Nephron progenitor cell (in vitro differentiated cells): ENCODE measurements at regions not wholly inside any gene's neighbourhood (a gene's known extent, or its start where the extent isn't known, plus 50 kb on each side); places are given as distances from the start of the nearest gene placed in this dataset.
A peak's percentile ranks its signal among the peaks of the same experiment; 100 is the strongest.

ENCODE experiments used
- DNase-seq: peaks from one replicate; pipeline ENCODE4 v3.0.0; 2021
- H3K27ac Mint-ChIP-seq: 2 replicates; pipeline ENCODE4 v1.8.0; 2021; ENCODE audit warnings: mild to moderate bottlenecking, moderate library complexity, mixed read lengths
- H3K27me3 Mint-ChIP-seq: 2 replicates; pipeline ENCODE4 v1.8.0; 2021; ENCODE audit warnings: mild to moderate bottlenecking, low read depth, mixed read lengths; ENCODE audit not compliant: poor library complexity
- H3K36me3 Mint-ChIP-seq: 2 replicates; pipeline ENCODE4 v1.8.0; 2021; ENCODE audit warnings: low read depth, mixed read lengths
- H3K4me1 Mint-ChIP-seq: 2 replicates; pipeline ENCODE4 v1.8.0; 2021; ENCODE audit warnings: mixed read lengths
- H3K4me3 Mint-ChIP-seq: 2 replicates; pipeline ENCODE4 v1.8.0; 2021; ENCODE audit warnings: mild to moderate bottlenecking, moderate library complexity, mixed read lengths
- H3K9me3 Mint-ChIP-seq: 2 replicates; pipeline ENCODE4 v1.8.0; 2021; ENCODE audit warnings: mild to moderate bottlenecking, moderate library complexity, mixed read lengths
- CTCF ChIP-seq: fragments of 200-600 bp; sonication (generic); IDR thresholded peaks from 2 replicates; pipeline ENCODE4 v1.5.0; 2021; ENCODE audit warnings: antibody characterized with exemption

GRCh38 chr5:88944751-88945531, 62.0 kb upstream of the MEF2C start:
- Mint-ChIP-seq H3K27me3 (no peaks in the 10 kb centered on the region), H3K9me3 (no peaks in the 10 kb centered on the region), H3K27ac (no peak overlapping the region), H3K36me3 (no peaks in the 10 kb centered on the region), H3K4me3 (no peak overlapping the region), H3K4me1 (peaks cover 19% of the 10 kb centered on the region)
- no peak for DNase-seq
- no peak for TF ChIP-seq CTCF

- peaks cover 3% of the 10 kb centered on the region for H3K27me3 Mint-ChIP-seq
- no peaks in the 10 kb centered on the region for H3K9me3 Mint-ChIP-seq
- no peak for TF ChIP-seq CTCF
- no peak overlapping the region for H3K4me3 Mint-ChIP-seq
- peaks cover 31% of the 10 kb centered on the region for H3K4me1 Mint-ChIP-seq
- DNase-seq = no peak
- no peak overlapping the region for H3K27ac Mint-ChIP-seq
- no peaks in the 10 kb centered on the region for H3K36me3 Mint-ChIP-seq
Observed at GRCh38 chr5:88941581-88941980, 58.6 kb upstream of the MEF2C start.

GRCh38 chr5:88940713-88941112, 57.7 kb upstream of the MEF2C start:
- Mint-ChIP-seq H3K27ac (no peak overlapping the region), H3K4me1 (peaks cover 35% of the 10 kb centered on the region), H3K27me3 (peaks cover 3% of the 10 kb centered on the region), H3K9me3 (no peaks in the 10 kb centered on the region), H3K4me3 (no peak overlapping the region), H3K36me3 (no peaks in the 10 kb centered on the region)
- no peak for TF ChIP-seq CTCF
- no peak for DNase-seq

- H3K4me3 Mint-ChIP-seq = no peak overlapping the region
- TF ChIP-seq CTCF = no peak
- DNase-seq = no peak
Observed at GRCh38 chr5:88939300-88939699, 56.3 kb upstream of the MEF2C start.

GRCh38 chr5:88938488-88938887, 55.5 kb upstream of the MEF2C start:
- no peak for DNase-seq
- H3K27me3 Mint-ChIP-seq = peaks cover 6% of the 10 kb centered on the region
- no peaks in the 10 kb centered on the region for H3K9me3 Mint-ChIP-seq
- H3K36me3 Mint-ChIP-seq = no peaks in the 10 kb centered on the region
- H3K27ac Mint-ChIP-seq = peak overlapping the region; percentile 85
- no peak for TF ChIP-seq CTCF
- H3K4me1 Mint-ChIP-seq = peaks cover 35% of the 10 kb centered on the region
- no peak overlapping the region for H3K4me3 Mint-ChIP-seq

More at GRCh38 chr5:88939300-88939699, 56.3 kb upstream of the MEF2C start:
- peaks cover 6% of the 10 kb centered on the region for H3K27me3 Mint-ChIP-seq
- peaks cover 35% of the 10 kb centered on the region for H3K4me1 Mint-ChIP-seq
- H3K36me3 Mint-ChIP-seq = no peaks in the 10 kb centered on the region
- no peak overlapping the region for H3K27ac Mint-ChIP-seq
- no peaks in the 10 kb centered on the region for H3K9me3 Mint-ChIP-seq

GRCh38 chr5:88937406-88937805, 54.4 kb upstream of the MEF2C start:
- Mint-ChIP-seq H3K4me3 (no peak overlapping the region), H3K36me3 (no peaks in the 10 kb centered on the region), H3K27me3 (peaks cover 10% of the 10 kb centered on the region), H3K4me1 (peaks cover 28% of the 10 kb centered on the region), H3K27ac (no peak overlapping the region), H3K9me3 (no peaks in the 10 kb centered on the region)
- no peak for TF ChIP-seq CTCF
- DNase-seq = no peak
